ENCODE measurements at regions not wholly inside any gene's neighbourhood (a gene's known extent, or its start where the extent isn't known, plus 50 kb on each side); places are given as distances from the start of the nearest gene placed in this dataset.
"Not testable (repeated sequence)": the region's sequence is repeated elsewhere in the genome, so short reads cannot be mapped to it uniquely, and the experiment has no call there.

- not testable (repeated sequence) for TF ChIP-seq SRF (IDR thresholded peaks at IDR 0.05; ENCODE audit: low read depth, low read length); CTCF (CRISPR knock-in tag; IDR thresholded peaks at IDR 0.05); ZNF232 (CRISPR knock-in tag; IDR thresholded peaks at IDR 0.05; ENCODE audit: borderline replicate concordance); MAZ (IDR thresholded peaks at IDR 0.05; ENCODE audit: borderline replicate concordance, low read depth, low read length); MAZ (CRISPR knock-in tag; IDR thresholded peaks at IDR 0.05; ENCODE audit: low read depth); ZNF136 (CRISPR knock-in tag; IDR thresholded peaks at IDR 0.05; ENCODE audit: low read depth); FOSL2 (CRISPR knock-in tag; IDR thresholded peaks at IDR 0.05); HDAC2 (CRISPR knock-in tag; IDR thresholded peaks at IDR 0.05)
Observed at GRCh38 chr15:47077846-47078245, 639.5 kb upstream of the SEMA6D start.
